ENCODE measurements at regions not wholly inside any gene's neighbourhood (a gene's known extent, or its start where the extent isn't known, plus 50 kb on each side); places are given as distances from the start of the nearest gene placed in this dataset.
"Not testable (repeated sequence)": the region's sequence is repeated elsewhere in the genome, so short reads cannot be mapped to it uniquely, and the experiment has no call there.

DNA sequence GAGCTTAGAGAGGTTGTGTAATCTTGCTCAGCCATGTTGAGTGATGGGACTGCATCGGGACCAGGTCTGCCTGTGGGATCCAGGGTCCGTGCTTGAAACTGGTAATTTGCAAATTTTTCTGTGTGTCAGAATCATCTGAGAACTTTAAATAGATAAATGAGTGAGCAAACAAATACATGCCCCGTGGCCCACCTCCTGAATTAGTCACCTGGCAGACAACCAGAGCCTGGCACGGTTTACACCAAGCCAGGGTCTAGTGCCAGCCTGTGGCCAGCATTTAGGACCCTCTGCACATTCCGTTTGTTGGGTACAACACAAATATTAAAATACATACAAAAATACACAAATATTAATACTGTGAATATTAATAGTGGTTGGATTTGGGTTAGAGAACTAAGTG lies 90.6 kb upstream of the STOX2 start:
- no peaks in the 10 kb centered on the region for H3K9me3 Mint-ChIP-seq
- TF ChIP-seq, protein P1, sequence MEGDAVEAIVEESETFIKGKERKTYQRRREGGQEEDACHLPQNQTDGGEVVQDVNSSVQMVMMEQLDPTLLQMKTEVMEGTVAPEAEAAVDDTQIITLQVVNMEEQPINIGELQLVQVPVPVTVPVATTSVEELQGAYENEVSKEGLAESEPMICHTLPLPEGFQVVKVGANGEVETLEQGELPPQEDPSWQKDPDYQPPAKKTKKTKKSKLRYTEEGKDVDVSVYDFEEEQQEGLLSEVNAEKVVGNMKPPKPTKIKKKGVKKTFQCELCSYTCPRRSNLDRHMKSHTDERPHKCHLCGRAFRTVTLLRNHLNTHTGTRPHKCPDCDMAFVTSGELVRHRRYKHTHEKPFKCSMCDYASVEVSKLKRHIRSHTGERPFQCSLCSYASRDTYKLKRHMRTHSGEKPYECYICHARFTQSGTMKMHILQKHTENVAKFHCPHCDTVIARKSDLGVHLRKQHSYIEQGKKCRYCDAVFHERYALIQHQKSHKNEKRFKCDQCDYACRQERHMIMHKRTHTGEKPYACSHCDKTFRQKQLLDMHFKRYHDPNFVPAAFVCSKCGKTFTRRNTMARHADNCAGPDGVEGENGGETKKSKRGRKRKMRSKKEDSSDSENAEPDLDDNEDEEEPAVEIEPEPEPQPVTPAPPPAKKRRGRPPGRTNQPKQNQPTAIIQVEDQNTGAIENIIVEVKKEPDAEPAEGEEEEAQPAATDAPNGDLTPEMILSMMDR (IDR thresholded peaks at IDR 0.05): no peak
- DNase-seq: no peak
- ATAC-seq: no peak
- H3K27me3 Mint-ChIP-seq: peaks cover 11% of the 10 kb centered on the region
- H3K27ac Mint-ChIP-seq: no peak overlapping the region
- no peaks in the 10 kb centered on the region for H3K36me3 Mint-ChIP-seq (ENCODE audit: low read depth)
- intact Hi-C loops (cut with micrococcal nuclease): no loop called here
- no peaks in the 10 kb centered on the region for H3K4me1 Mint-ChIP-seq (ENCODE audit: low read depth)
- CTCF ChIA-PET: interaction anchor here (1.4 kb wide), 1 partner anchor 9 kb away, joined by 3 read pairs; no protein-coding TSS in a partner anchor
- H3K4me3 Mint-ChIP-seq: no peak overlapping the region
- POLR2A ChIA-PET: no interaction called here

DNA sequence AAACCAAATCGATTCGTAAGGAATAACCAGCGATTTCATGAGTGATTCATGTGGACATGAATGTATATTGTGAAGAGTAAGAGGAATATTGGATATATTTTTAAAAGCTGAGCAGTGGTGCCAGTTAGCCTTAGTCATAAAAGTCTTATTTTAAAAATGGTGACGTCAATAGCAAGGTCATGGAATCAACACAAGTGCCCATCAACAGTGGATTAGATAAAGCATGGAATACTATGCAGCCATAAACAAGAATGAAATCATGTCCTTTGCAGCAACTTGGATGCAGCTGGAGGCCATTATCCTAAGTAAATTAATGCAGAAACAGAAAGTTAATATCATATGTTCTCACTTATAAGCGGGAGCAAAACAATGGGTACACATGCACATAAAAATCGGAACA lies 89.0 kb upstream of the STOX2 start:
- DNase-seq (no peak), ATAC-seq (no peak)
- POLR2A ChIA-PET: no interaction called here
- H3K36me3 Mint-ChIP-seq (ENCODE audit: low read depth): no peaks in the 10 kb centered on the region
- CTCF ChIA-PET: interaction anchor here (1.4 kb wide), 1 partner anchor 352 kb away, joined by 3 read pairs; no protein-coding TSS in a partner anchor
- H3K27me3 Mint-ChIP-seq: peaks cover 10% of the 10 kb centered on the region
- no peak overlapping the region for H3K4me3 Mint-ChIP-seq
- no peak overlapping the region for H3K27ac Mint-ChIP-seq
- no peaks in the 10 kb centered on the region for H3K4me1 Mint-ChIP-seq (ENCODE audit: low read depth)
- intact Hi-C loops (cut with micrococcal nuclease): no loop called here
- H3K9me3 Mint-ChIP-seq: no peaks in the 10 kb centered on the region
- TF ChIP-seq, protein P1 (IDR thresholded peaks at IDR 0.05): no peak

GRCh38 chr4:183816882-183817509 lies 88.1 kb upstream of the STOX2 start:
- POLR2A ChIA-PET: no interaction called here
- H3K27ac Mint-ChIP-seq: no peak overlapping the region

GRCh38 chr4:183818591-183818990 lies 86.5 kb upstream of the STOX2 start:
- H3K9me3 Mint-ChIP-seq; H3K27me3 Mint-ChIP-seq; H3K36me3 Mint-ChIP-seq (ENCODE audit: low read depth); H3K4me1 Mint-ChIP-seq (ENCODE audit: low read depth); DNase-seq; CTCF ChIA-PET; H3K27ac Mint-ChIP-seq; POLR2A ChIA-PET; H3K4me3 Mint-ChIP-seq; intact Hi-C loops (cut with micrococcal nuclease); ATAC-seq: not testable (repeated sequence)

More at GRCh38 chr4:183816882-183817509, 88.1 kb upstream of the STOX2 start:
- peaks cover 10% of the 10 kb centered on the region for H3K27me3 Mint-ChIP-seq
- no peak overlapping the region for H3K4me3 Mint-ChIP-seq
- intact Hi-C loops (cut with micrococcal nuclease): no loop called here
- no peaks in the 10 kb centered on the region for H3K9me3 Mint-ChIP-seq
- CTCF ChIA-PET: interaction anchor here (1.4 kb wide), 1 partner anchor 351 kb away, joined by 3 read pairs; no protein-coding TSS in a partner anchor
- ATAC-seq: no peak
- no peaks in the 10 kb centered on the region for H3K4me1 Mint-ChIP-seq (ENCODE audit: low read depth)
- H3K36me3 Mint-ChIP-seq (ENCODE audit: low read depth): no peaks in the 10 kb centered on the region
- TF ChIP-seq, protein P1 (IDR thresholded peaks at IDR 0.05): no peak
- DNase-seq: no peak

DNA sequence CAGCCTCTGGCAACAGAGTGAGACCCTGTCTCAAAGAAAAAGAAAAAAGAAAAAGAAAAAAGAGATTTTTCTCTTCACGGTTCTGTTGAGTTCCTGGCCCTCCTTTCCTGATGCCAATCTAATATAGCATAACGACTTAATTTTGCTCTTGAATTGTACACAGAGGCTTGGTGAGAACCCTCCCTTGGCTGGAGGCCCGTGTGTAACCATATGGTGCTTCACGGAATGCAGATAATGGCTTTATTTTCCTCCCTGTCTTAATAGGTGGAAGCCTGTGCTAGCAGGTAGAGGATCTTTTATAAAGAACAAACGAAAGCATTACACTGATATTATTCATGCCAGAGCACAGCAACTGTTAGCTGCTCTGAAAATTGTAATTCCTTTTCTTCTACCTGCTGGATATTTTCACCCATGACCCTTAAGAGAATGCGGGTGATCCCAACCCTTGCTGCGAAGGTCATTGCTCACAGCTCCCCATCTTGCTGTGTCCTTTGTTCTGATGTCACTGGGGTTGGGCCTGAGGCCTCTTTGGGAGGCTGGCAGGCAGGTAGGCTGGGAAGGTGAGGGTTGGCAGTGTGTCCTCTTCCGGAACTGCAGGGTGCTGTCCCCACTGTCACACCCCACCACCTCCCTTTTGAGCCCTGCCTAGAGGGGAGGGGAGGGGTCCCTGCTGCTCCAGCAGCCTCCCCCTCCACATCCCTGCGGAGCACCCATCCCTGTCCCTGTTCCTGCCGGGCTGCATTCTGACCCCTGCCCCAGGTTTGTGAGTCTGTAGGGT lies 83.8 kb upstream of the STOX2 start:
- peaks cover under 1% of the 10 kb centered on the region for H3K27me3 Mint-ChIP-seq
- ChIA-PET POLR2A (no interaction called here), CTCF (no interaction called here)
- DNase-seq: no peak
- H3K27ac Mint-ChIP-seq: no peak overlapping the region
- no peak for ATAC-seq
- no peaks in the 10 kb centered on the region for H3K4me1 Mint-ChIP-seq (ENCODE audit: low read depth)
- H3K36me3 Mint-ChIP-seq (ENCODE audit: low read depth): no peaks in the 10 kb centered on the region
- TF ChIP-seq, protein P1 (IDR thresholded peaks at IDR 0.05): no peak
- no peak overlapping the region for H3K4me3 Mint-ChIP-seq
- intact Hi-C loops (cut with micrococcal nuclease): no loop called here
- H3K9me3 Mint-ChIP-seq: no peaks in the 10 kb centered on the region
